NCI-H524 (cell line): ENCODE measurements at regions not wholly inside any gene's neighbourhood (a gene's known extent, or its start where the extent isn't known, plus 50 kb on each side); places are given as distances from the start of the nearest gene placed in this dataset.
A peak's percentile ranks its signal among the peaks of the same experiment; 100 is the strongest.

Experiments used
- DNase-seq, 2 experiments: peaks; one replicate each; lab custom pipeline; 2025; lab: John Stamatoyannopoulos, UW

- no peak for DNase-seq
These were observed 430.1 kb downstream of the CCDC85A start for GRCh38 chr2:56613920-56614319.

- no peak for DNase-seq
These were observed 432.0 kb downstream of the CCDC85A start for GRCh38 chr2:56615760-56616159.

GRCh38 chr2:56624181-56624580, 440.4 kb downstream of the CCDC85A start:
- DNase-seq, result no peak

- DNase-seq, result no peak
These were observed 443.1 kb downstream of the CCDC85A start for GRCh38 chr2:56626927-56627326.

GRCh38 chr2:56630286-56630685, 446.5 kb downstream of the CCDC85A start:
- no peak for DNase-seq

- no peak for DNase-seq
These were observed 464.2 kb downstream of the CCDC85A start for GRCh38 chr2:56647997-56648396.

GRCh38 chr2:56648802-56649201, 465.0 kb downstream of the CCDC85A start:
- DNase-seq, result no peak

GRCh38 chr2:56654936-56655335, 471.1 kb downstream of the CCDC85A start:
- DNase-seq, result no peak

- no peak for DNase-seq
These were observed 473.0 kb downstream of the CCDC85A start for GRCh38 chr2:56656826-56657225.

GRCh38 chr2:56666777-56667176, 483.0 kb downstream of the CCDC85A start:
- DNase-seq, result no peak

- peak in 1 of 2 experiments; percentile 4 for DNase-seq
These were observed 488.3 kb downstream of the CCDC85A start for GRCh38 chr2:56671973-56672569.

- DNase-seq, result no peak
These were observed 490.3 kb downstream of the CCDC85A start for GRCh38 chr2:56674084-56674483.

GRCh38 chr2:56676966-56677365, 493.2 kb downstream of the CCDC85A start:
- DNase-seq, result no peak

GRCh38 chr2:56680971-56681631, 497.3 kb downstream of the CCDC85A start:
- DNase-seq, result no peak

GRCh38 chr2:56681659-56682396, 498.0 kb downstream of the CCDC85A start:
- no peak for DNase-seq

- DNase-seq, result no peak
These were observed 498.6 kb downstream of the CCDC85A start for GRCh38 chr2:56682397-56682760.

GRCh38 chr2:56684327-56684726, 500.5 kb downstream of the CCDC85A start:
- no peak for DNase-seq

GRCh38 chr2:56685205-56685604, 501.4 kb downstream of the CCDC85A start:
- no peak for DNase-seq

GRCh38 chr2:56687169-56687568, 503.4 kb downstream of the CCDC85A start:
- no peak for DNase-seq

- DNase-seq, result no peak
These were observed 504.9 kb downstream of the CCDC85A start for GRCh38 chr2:56688661-56689060.

GRCh38 chr2:56693501-56693900, 509.7 kb downstream of the CCDC85A start:
- DNase-seq, result no peak

GRCh38 chr2:56703001-56703400, 519.2 kb downstream of the CCDC85A start:
- DNase-seq, result no peak

- DNase-seq, result no peak
These were observed 521.9 kb downstream of the CCDC85A start for GRCh38 chr2:56705713-56706112.
